ENCODE measurements at regions not wholly inside any gene's neighbourhood (a gene's known extent, or its start where the extent isn't known, plus 50 kb on each side); places are given as distances from the start of the nearest gene placed in this dataset.

GRCh38 chr20:7387638-7388193 lies 552.5 kb downstream of the HAO1 start:
- H3K23ac ChIP-seq (ENCODE audit: low read length): no peak overlapping the region
- no peak overlapping the region for H2BK12ac ChIP-seq (ENCODE audit: low read length)
- H4K91ac ChIP-seq (ENCODE audit: low read depth, low read length): no peak overlapping the region
- 100% methylated on average over 1 of the region's 3 CpGs for WGBS (ENCODE audit: extremely low coverage, insufficient coverage, insufficient read length)
- DNase-seq: no peak
- no peak overlapping the region for H2BK5ac ChIP-seq (ENCODE audit: low read depth, low read length, poor library complexity)
- no peaks in the 10 kb centered on the region for H3K27me3 ChIP-seq (ENCODE audit: insufficient read depth, low read length)
- H3K36me3 ChIP-seq (ENCODE audit: control insufficient read depth in 1 of 2, insufficient read depth in 2 of 2, low read length in 2 of 2): no peaks in the 10 kb centered on the region
- no peak overlapping the region for H2AK5ac ChIP-seq (ENCODE audit: low read length)
- no peak overlapping the region for H3K4me3 ChIP-seq (ENCODE audit: low read depth, low read length)
- H3K27ac ChIP-seq (ENCODE audit: low read depth, low read length): no peak overlapping the region
- no peak overlapping the region for H3K9ac ChIP-seq (ENCODE audit: low read length)
- no peak overlapping the region for H4K8ac ChIP-seq (ENCODE audit: low read depth, low read length)
- no peak overlapping the region for H3K14ac ChIP-seq (ENCODE audit: low read length)
- H3K4me1 ChIP-seq (ENCODE audit: control insufficient read depth in 1 of 2, insufficient read depth in 2 of 2, low read length in 2 of 2): peaks cover 0 to 3% of the 10 kb centered on the region in 2 experiments
- no peaks in the 10 kb centered on the region for H3K79me1 ChIP-seq (ENCODE audit: low read length)
- no peak overlapping the region for H3K4ac ChIP-seq (ENCODE audit: low read depth, low read length)
- no peak overlapping the region for H3K18ac ChIP-seq (ENCODE audit: low read length)
- H2BK120ac ChIP-seq (ENCODE audit: insufficient read depth, low read length, poor library complexity): no peak overlapping the region
- no peak overlapping the region for H2AFZ ChIP-seq (ENCODE audit: insufficient read depth, low read length, poor library complexity)
- H4K12ac ChIP-seq (ENCODE audit: low read depth, low read length): no peak overlapping the region
- H3K9me3 ChIP-seq (ENCODE audit: insufficient read depth, low read depth, low read length): no peaks in the 10 kb centered on the region
- H3K79me2 ChIP-seq (ENCODE audit: control insufficient read depth, insufficient read depth, low read length, poor library complexity): no peaks in the 10 kb centered on the region
- no peak overlapping the region for H3K4me2 ChIP-seq (ENCODE audit: low read length)

- Histone ChIP-seq H3K23ac (ENCODE audit: low read length) (no peak overlapping the region), H3K79me2 (ENCODE audit: control insufficient read depth, insufficient read depth, low read length, poor library complexity) (no peaks in the 10 kb centered on the region), H3K4ac (ENCODE audit: low read depth, low read length) (no peak overlapping the region), H3K4me3 (ENCODE audit: low read depth, low read length) (no peak overlapping the region), H2AFZ (ENCODE audit: insufficient read depth, low read length, poor library complexity) (no peak overlapping the region), H3K18ac (ENCODE audit: low read length) (no peak overlapping the region), H2BK12ac (ENCODE audit: low read length) (no peak overlapping the region), H3K14ac (ENCODE audit: low read length) (no peak overlapping the region), H3K79me1 (ENCODE audit: low read length) (no peaks in the 10 kb centered on the region), H2AK5ac (ENCODE audit: low read length) (no peak overlapping the region), H4K12ac (ENCODE audit: low read depth, low read length) (no peak overlapping the region), H3K4me2 (ENCODE audit: low read length) (no peak overlapping the region), H3K27ac (ENCODE audit: low read depth, low read length) (no peak overlapping the region), H4K8ac (ENCODE audit: low read depth, low read length) (no peak overlapping the region), H3K27me3 (ENCODE audit: insufficient read depth, low read length) (no peaks in the 10 kb centered on the region), H2BK120ac (ENCODE audit: insufficient read depth, low read length, poor library complexity) (no peak overlapping the region), H3K9ac (ENCODE audit: low read length) (no peak overlapping the region), H3K4me1 (ENCODE audit: control insufficient read depth in 1 of 2, insufficient read depth in 2 of 2, low read length in 2 of 2) (peaks cover 0 to 5% of the 10 kb centered on the region in 2 experiments), H2BK5ac (ENCODE audit: low read depth, low read length, poor library complexity) (no peak overlapping the region), H3K9me3 (ENCODE audit: insufficient read depth, low read depth, low read length) (no peaks in the 10 kb centered on the region), H4K91ac (ENCODE audit: low read depth, low read length) (no peak overlapping the region), H3K36me3 (ENCODE audit: control insufficient read depth in 1 of 2, insufficient read depth in 2 of 2, low read length in 2 of 2) (no peaks in the 10 kb centered on the region)
- DNase-seq: no peak
These were observed 551.0 kb downstream of the HAO1 start for GRCh38 chr20:7389216-7389615.

- H2BK5ac ChIP-seq (ENCODE audit: low read depth, low read length, poor library complexity): no peak overlapping the region
- no peak overlapping the region for H3K9ac ChIP-seq (ENCODE audit: low read length)
- no peak overlapping the region for H3K4me3 ChIP-seq (ENCODE audit: low read depth, low read length)
- WGBS (ENCODE audit: extremely low coverage, insufficient coverage, insufficient read length): no CpG with 5 or more reads among the region's 4 CpGs
- H4K8ac ChIP-seq (ENCODE audit: low read depth, low read length): no peak overlapping the region
- H3K4ac ChIP-seq (ENCODE audit: low read depth, low read length): no peak overlapping the region
- no peak for DNase-seq
- peaks cover 0 to 5% of the 10 kb centered on the region in 2 experiments for H3K4me1 ChIP-seq (ENCODE audit: control insufficient read depth in 1 of 2, insufficient read depth in 2 of 2, low read length in 2 of 2)
- no peak overlapping the region for H3K18ac ChIP-seq (ENCODE audit: low read length)
- no peak overlapping the region for H2AFZ ChIP-seq (ENCODE audit: insufficient read depth, low read length, poor library complexity)
- H3K79me1 ChIP-seq (ENCODE audit: low read length): no peaks in the 10 kb centered on the region
- no peak overlapping the region for H4K12ac ChIP-seq (ENCODE audit: low read depth, low read length)
- H3K36me3 ChIP-seq (ENCODE audit: control insufficient read depth in 1 of 2, insufficient read depth in 2 of 2, low read length in 2 of 2): no peaks in the 10 kb centered on the region
- H3K9me3 ChIP-seq (ENCODE audit: insufficient read depth, low read depth, low read length): no peaks in the 10 kb centered on the region
- no peak overlapping the region for H2BK12ac ChIP-seq (ENCODE audit: low read length)
- H2AK5ac ChIP-seq (ENCODE audit: low read length): no peak overlapping the region
- H4K91ac ChIP-seq (ENCODE audit: low read depth, low read length): no peak overlapping the region
- H3K27ac ChIP-seq (ENCODE audit: low read depth, low read length): no peak overlapping the region
- no peak overlapping the region for H3K14ac ChIP-seq (ENCODE audit: low read length)
- H2BK120ac ChIP-seq (ENCODE audit: insufficient read depth, low read length, poor library complexity): no peak overlapping the region
- H3K27me3 ChIP-seq (ENCODE audit: insufficient read depth, low read length): no peaks in the 10 kb centered on the region
- H3K4me2 ChIP-seq (ENCODE audit: low read length): no peak overlapping the region
- no peak overlapping the region for H3K23ac ChIP-seq (ENCODE audit: low read length)
- no peaks in the 10 kb centered on the region for H3K79me2 ChIP-seq (ENCODE audit: control insufficient read depth, insufficient read depth, low read length, poor library complexity)
These were observed 547.6 kb downstream of the HAO1 start for GRCh38 chr20:7392542-7393206.

- Histone ChIP-seq H3K27ac (ENCODE audit: low read depth, low read length) (no peak overlapping the region), H2BK5ac (ENCODE audit: low read depth, low read length, poor library complexity) (no peak overlapping the region), H3K9me3 (ENCODE audit: insufficient read depth, low read depth, low read length) (no peaks in the 10 kb centered on the region), H2AFZ (ENCODE audit: insufficient read depth, low read length, poor library complexity) (no peak overlapping the region), H3K14ac (ENCODE audit: low read length) (no peak overlapping the region), H4K91ac (ENCODE audit: low read depth, low read length) (no peak overlapping the region), H3K79me2 (ENCODE audit: control insufficient read depth, insufficient read depth, low read length, poor library complexity) (no peaks in the 10 kb centered on the region), H3K36me3 (ENCODE audit: control insufficient read depth in 1 of 2, insufficient read depth in 2 of 2, low read length in 2 of 2) (no peaks in the 10 kb centered on the region), H3K23ac (ENCODE audit: low read length) (no peak overlapping the region), H3K9ac (ENCODE audit: low read length) (no peak overlapping the region), H4K8ac (ENCODE audit: low read depth, low read length) (no peak overlapping the region), H2BK12ac (ENCODE audit: low read length) (no peak overlapping the region), H3K4me2 (ENCODE audit: low read length) (no peak overlapping the region), H2AK5ac (ENCODE audit: low read length) (no peak overlapping the region), H2BK120ac (ENCODE audit: insufficient read depth, low read length, poor library complexity) (no peak overlapping the region), H3K4me3 (ENCODE audit: low read depth, low read length) (no peak overlapping the region), H3K27me3 (ENCODE audit: insufficient read depth, low read length) (no peaks in the 10 kb centered on the region), H3K4ac (ENCODE audit: low read depth, low read length) (no peak overlapping the region), H3K18ac (ENCODE audit: low read length) (no peak overlapping the region), H4K12ac (ENCODE audit: low read depth, low read length) (no peak overlapping the region), H3K79me1 (ENCODE audit: low read length) (no peaks in the 10 kb centered on the region), H3K4me1 (ENCODE audit: control insufficient read depth in 1 of 2, insufficient read depth in 2 of 2, low read length in 2 of 2) (no peaks in the 10 kb centered on the region)
- no peak for DNase-seq
- WGBS (ENCODE audit: extremely low coverage, insufficient coverage, insufficient read length): no CpG with 5 or more reads among the region's 6 CpGs
These were observed 541.1 kb downstream of the HAO1 start for GRCh38 chr20:7399114-7399513.

All from trophoblast cell (in vitro differentiated cells and primary cell).